ENCODE measurements at regions not wholly inside any gene's neighbourhood (a gene's known extent, or its start where the extent isn't known, plus 50 kb on each side); places are given as distances from the start of the nearest gene placed in this dataset.

DNA sequence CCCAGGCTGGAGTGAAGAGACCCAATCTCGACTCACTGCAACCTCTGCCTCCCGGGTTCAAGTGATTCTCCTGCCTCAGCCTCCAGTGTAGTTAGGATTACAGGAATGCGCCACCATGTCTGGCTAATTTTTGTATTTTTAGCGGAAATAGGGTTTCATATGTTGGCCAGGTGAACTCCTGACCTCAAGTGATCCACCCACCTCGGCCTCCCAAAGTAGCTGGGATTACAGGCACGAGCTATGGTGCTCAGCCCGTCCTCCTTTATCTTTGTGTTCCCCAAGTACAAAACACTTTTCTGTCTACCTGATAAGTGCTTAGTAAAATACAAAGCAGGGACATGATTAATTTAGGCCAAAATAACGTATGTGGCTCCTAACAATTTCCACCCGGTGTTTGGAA is 91.2 kb upstream of the STK17B start:
- TF ChIP-seq CTCF (conservative IDR thresholded peaks at IDR 0.05): no peak
- no peak overlapping the region for H3K23ac ChIP-seq (ENCODE audit: insufficient read length, low read depth, low read length)
- H2BK5ac ChIP-seq (ENCODE audit: insufficient read length, low read length): no peak overlapping the region
- no peak overlapping the region for H4K8ac ChIP-seq (replicated peaks; ENCODE audit: insufficient read length, low read depth, low read length)
- H3K27ac Mint-ChIP-seq: no peak overlapping the region
- no peak overlapping the region for H3K18ac ChIP-seq (ENCODE audit: insufficient read length, low read depth, low read length)
- DNase-seq: no peak
- H2AFZ ChIP-seq (ENCODE audit: low read length): no peak overlapping the region
- H3K4me1 Mint-ChIP-seq: peaks cover 8 to 9% of the 10 kb centered on the region in 2 experiments
- no peaks in the 10 kb centered on the region for H3K79me2 ChIP-seq (ENCODE audit: insufficient read depth, low read length)
- H2BK20ac ChIP-seq (ENCODE audit: low read depth, low read length, poor library complexity, severe bottlenecking): no peak overlapping the region
- no peak overlapping the region for H3K4ac ChIP-seq (ENCODE audit: low read depth, low read length)
- no peak overlapping the region for H3K27ac ChIP-seq (ENCODE audit: insufficient read length, low read depth, low read length)
- H3K4me1 ChIP-seq (ENCODE audit: insufficient read depth, low read length): no peaks in the 10 kb centered on the region
- no peak overlapping the region for H2AK5ac ChIP-seq (ENCODE audit: insufficient read length, low read length)
- H3K4me2 ChIP-seq (ENCODE audit: insufficient read depth, insufficient read length, low read length): no peak overlapping the region
- no peak overlapping the region for H2BK15ac ChIP-seq (ENCODE audit: low read depth, low read length)
- H3K14ac ChIP-seq (ENCODE audit: insufficient read depth, low read length): no peak overlapping the region
- H3K9me3 ChIP-seq (ENCODE audit: control insufficient read depth, low read depth, low read length): no peaks in the 10 kb centered on the region
- no peaks in the 10 kb centered on the region for H3K36me3 Mint-ChIP-seq (ENCODE audit: insufficient read depth in 1 of 3, low read depth in 3 of 3)
- no peak overlapping the region for H3K4me3 Mint-ChIP-seq
- no peak overlapping the region for H2BK120ac ChIP-seq (ENCODE audit: low read depth, low read length, poor library complexity, severe bottlenecking)
- no peak overlapping the region for H3K56ac ChIP-seq (ENCODE audit: insufficient read length, low read depth, low read length)
- no CpG with 5 or more reads among the region's 9 CpGs for WGBS (ENCODE audit: extremely low coverage, insufficient read length, low lambda C conversion rate)
- H3K27me3 ChIP-seq (ENCODE audit: insufficient read depth, low read length): no peaks in the 10 kb centered on the region
- H3K9me3 Mint-ChIP-seq: no peaks in the 10 kb centered on the region
- no peaks in the 10 kb centered on the region for H3K27me3 Mint-ChIP-seq (ENCODE audit: low read depth)
- no peak overlapping the region for H4K5ac ChIP-seq (ENCODE audit: insufficient read length, low read depth, low read length)
- no peak overlapping the region for H3T11ph ChIP-seq (ENCODE audit: low read length)
- no peaks in the 10 kb centered on the region for H4K20me1 ChIP-seq (ENCODE audit: control insufficient read depth, insufficient read depth, insufficient read length)
- no peak overlapping the region for H2BK12ac ChIP-seq (ENCODE audit: insufficient read length, low read depth, low read length)
- H3K23me2 ChIP-seq (ENCODE audit: insufficient read length, low read depth, low read length, poor library complexity, severe bottlenecking): no peaks in the 10 kb centered on the region
- H4K91ac ChIP-seq (ENCODE audit: insufficient read length, low read depth, low read length): no peak overlapping the region
- no peak overlapping the region for H3K9ac ChIP-seq (ENCODE audit: extremely low read depth, insufficient read length, low read length)
- no peaks in the 10 kb centered on the region for H3K79me1 ChIP-seq (ENCODE audit: insufficient read depth, low read depth, low read length, poor library complexity, severe bottlenecking)

All from H9 (cell line).